GM21825 (cell line): ENCODE measurements at regions not wholly inside any gene's neighbourhood (a gene's known extent, or its start where the extent isn't known, plus 50 kb on each side); places are given as distances from the start of the nearest gene placed in this dataset.
"Not testable (repeated sequence)": the region's sequence is repeated elsewhere in the genome, so short reads cannot be mapped to it uniquely, and the experiment has no call there.

ENCODE experiments used
- ATAC-seq: cut with Tn5 transposase; IDR thresholded peaks from one replicate; pipeline ENCODE4 v1.9.1; 2021; ENCODE audit warnings: mild to moderate bottlenecking, moderate library complexity; ENCODE audit not compliant: unreplicated experiment

- not testable (repeated sequence) for ATAC-seq
Observed at GRCh38 chr2:111385226-111385957, 264.7 kb downstream of the BCL2L11 start.

GRCh38 chr2:111390605-111391004, 269.9 kb downstream of the BCL2L11 start:
- not testable (repeated sequence) for ATAC-seq

DNA sequence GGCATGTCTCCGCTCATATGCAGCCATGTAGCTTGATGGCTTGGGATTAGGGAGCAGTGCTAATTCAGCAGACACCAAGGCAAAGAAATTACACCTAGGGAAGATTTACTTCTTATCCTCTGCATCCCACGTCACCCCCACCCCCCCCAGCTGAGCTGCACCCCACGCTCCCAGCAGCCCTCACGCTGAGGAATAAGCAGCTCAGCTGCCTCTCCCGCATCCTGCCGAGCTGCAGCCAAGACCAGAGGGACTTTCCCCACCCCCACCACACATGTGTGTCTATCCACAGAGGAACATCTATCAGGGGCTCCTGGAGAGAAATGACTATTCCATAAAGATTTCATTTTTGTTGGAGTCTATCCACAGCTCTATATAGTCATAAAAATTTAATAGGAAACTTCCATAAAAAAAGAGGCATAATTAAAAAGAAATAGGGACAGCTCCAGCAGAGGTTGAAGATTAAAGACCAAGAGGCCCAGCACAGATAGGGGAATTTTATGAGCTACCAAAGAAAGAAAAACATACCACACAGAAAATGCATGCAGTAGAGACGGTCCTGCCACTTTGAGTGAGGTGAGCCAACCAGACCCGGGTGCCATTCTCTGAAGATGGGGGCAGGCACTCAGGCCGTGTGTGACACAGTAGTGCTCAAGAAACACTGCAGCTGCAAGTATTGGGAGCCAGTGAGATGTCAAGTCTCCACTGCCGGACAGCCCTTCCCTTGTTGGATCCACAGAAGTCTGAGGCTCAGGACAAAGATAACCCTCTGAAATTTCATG, 274.8 kb downstream of the BCL2L11 start:
- ATAC-seq = not testable (repeated sequence)

GRCh38 chr2:111400598-111401253, 280.0 kb downstream of the BCL2L11 start:
- ATAC-seq = not testable (repeated sequence)

DNA sequence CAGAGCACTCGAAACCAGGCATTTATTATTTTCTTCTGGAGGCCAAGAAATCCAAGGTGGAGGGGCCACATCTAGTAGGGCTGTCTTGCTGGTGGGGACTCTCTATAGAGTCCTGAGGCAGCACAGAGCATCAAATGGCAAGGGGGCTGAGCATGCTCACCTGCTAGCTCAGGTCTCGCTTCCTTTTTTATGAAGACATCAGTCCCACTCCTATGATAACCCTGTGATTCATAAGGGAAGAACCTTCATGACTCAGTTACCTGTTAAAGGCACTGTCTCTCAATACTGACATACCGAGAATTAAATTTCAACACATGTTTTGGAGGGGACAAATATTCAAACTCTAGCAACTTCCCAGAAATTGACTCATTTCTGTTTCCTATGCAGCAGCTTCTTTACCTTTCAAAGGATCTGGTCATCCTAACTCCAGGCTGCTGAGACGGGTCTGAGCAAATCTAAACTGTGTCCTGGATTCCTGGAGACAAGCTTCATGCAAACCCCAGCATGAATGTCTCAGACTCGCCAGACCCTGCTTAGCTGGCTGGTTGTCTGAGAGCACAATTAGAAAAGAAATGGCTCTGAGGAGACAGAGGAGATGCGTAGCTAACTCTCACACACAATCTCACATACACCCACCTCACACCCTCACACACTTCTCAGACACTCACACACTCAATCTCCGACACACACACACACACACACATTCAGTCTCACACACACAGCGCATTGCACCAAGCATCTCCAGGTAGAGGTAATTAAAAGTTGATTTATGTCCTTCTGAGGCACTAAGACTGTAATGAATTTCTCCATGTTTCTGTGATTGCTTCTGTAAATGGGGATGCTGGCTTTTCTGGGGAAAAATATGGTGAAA, 280.8 kb downstream of the BCL2L11 start:
- ATAC-seq = not testable (repeated sequence)

- not testable (repeated sequence) for ATAC-seq
Observed at GRCh38 chr2:111402450-111402849, 281.7 kb downstream of the BCL2L11 start.

- ATAC-seq = not testable (repeated sequence)
Observed at GRCh38 chr2:111403287-111403686, 282.6 kb downstream of the BCL2L11 start.

DNA sequence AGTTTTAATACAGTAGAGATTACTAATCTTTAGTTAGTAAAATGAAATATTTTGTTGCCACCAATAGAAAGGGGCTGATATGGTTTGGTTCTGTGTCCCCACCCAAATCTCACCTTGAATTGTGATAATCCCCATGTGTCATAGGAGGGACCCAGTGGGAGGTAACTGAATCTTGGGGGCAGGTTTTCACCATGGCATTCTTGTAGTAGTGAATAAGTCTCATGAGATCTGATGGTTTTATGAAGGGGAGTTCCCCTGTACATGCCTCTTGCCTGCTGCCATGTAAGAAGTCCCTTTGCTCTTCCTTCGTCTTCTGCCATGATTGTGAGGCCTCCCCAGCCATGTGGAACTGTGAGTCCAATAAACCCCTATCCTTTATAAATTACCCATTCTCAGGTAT, 285.9 kb downstream of the BCL2L11 start:
- ATAC-seq = not testable (repeated sequence)

DNA sequence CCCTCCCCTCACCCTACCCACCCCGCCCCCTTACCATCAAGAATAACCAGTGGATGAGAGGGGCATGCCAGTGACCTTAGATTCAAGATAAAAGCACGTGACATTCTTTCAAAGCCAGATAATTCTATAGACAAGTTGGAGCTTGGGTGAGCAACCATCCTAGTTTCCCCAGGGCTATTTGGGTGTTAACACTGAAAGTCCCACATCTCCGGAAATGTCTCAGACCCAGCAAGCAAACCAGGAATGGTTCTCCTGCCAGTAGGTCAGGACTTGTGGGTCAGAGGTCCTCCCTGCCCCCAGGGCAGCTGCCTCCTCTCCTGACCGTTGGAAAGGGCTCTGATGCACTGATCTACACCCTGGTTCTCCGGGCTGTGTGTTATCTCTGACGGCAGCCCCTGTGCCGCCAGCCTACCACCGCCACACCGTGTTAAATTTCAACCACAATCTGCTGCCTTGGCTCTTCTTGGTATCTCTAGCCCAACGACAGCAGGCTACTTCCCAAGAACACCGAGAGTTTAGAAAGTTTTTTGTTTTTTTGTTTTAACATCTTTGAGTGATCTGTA, 287.0 kb downstream of the BCL2L11 start:
- ATAC-seq = not testable (repeated sequence)

DNA sequence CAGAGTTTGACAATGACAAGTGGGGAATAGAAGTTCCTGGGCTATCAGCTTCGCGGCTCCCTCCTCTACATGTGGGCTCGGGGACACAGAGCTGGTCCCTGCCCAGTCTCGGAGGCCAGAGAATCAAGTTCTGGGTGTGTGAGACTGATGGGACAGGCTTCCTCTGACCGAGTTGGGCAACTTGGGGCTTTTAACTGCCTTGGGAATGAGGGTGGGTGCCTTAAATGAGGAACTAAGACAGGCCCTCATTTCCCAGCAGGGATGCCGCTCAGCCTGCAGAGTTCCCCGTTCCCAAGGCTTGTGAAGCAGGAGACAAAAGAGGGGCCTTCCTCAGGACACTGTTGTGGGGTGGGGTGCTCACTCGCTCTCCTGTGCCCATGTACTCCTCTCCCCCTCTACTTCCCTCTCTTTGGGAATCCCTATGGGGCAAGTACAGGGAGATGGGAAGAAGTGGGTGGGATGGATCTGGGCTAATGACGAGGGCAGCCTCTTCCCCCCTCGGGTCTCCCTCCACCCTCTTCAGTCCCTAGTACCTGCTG, 290.2 kb downstream of the BCL2L11 start:
- not testable (repeated sequence) for ATAC-seq

DNA sequence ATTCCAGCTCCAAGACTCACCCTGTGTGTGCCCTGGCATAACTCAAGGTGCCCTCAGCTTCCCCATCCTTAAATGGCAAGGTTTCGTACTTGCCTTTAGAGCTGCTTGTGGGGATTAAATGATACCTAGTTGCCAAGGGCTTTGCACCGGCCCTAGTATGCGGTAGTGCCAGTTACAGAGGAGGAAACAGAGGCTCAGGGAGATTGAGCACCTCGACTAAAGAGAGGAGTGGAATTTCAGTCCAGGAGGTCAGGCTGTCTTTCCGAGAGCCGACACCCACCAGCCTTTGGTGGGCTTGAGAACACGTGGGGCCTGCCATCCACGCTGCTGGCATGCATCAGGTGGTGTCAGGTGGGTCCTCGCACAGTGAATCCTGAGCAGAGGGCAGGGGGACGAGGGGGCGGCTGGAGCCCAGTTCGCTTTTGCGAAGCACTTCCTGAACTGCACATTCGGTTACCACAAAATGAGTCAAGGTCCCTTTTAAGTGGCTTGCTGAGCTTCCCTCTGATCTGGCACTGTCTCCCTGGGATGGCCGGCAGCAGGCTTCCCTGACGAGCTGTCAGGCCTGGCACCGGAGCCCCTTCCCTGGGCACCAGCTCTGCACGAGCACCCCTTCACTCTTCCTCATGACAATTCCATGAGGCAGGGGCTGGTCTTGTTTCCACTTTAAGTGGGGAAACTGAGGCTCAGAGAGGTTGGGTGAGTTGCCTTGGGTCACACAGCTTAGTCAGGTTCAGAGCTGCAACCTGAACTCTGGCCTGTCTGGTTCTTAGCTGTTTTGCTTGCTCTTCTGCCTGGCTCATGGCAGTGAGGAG, 291.4 kb downstream of the BCL2L11 start:
- ATAC-seq = not testable (repeated sequence)

DNA sequence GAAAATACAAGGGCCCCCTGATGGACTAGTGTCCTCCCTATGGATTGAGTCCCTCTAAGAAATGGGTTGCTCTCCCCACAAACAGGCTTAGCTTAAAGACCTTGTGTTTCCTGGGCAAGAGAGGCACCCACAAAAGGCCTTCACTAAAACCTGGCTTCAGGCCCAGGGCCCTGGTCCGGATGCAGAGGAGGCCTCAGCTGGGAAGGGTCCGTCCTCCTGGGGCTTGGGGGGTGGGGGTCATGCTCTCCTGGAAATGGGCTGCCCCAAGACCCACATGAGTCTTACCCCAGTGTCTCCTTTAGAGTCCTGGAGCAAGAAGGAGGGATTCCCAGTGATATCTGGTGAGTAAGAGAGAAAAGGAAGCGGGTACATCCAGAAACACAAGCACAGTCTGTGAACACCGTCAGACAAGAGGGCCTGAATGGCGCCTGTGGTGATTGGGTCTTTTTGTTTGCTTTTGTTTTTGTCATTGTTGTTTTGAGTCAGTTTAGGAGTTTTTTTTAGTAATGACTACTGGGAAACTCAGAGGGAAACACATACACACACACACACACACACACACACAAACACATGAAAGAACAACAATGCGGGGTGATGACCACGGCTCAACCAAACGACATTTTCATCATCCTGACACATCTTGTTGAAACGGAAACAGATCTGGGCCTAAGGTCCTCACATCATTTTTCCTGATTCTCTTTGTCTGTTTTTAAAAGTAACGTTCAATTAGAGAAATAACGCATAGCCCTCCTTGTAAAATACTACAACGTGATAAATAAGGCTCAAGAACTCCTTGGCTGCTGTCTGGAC, 292.3 kb downstream of the BCL2L11 start:
- ATAC-seq = not testable (repeated sequence)

DNA sequence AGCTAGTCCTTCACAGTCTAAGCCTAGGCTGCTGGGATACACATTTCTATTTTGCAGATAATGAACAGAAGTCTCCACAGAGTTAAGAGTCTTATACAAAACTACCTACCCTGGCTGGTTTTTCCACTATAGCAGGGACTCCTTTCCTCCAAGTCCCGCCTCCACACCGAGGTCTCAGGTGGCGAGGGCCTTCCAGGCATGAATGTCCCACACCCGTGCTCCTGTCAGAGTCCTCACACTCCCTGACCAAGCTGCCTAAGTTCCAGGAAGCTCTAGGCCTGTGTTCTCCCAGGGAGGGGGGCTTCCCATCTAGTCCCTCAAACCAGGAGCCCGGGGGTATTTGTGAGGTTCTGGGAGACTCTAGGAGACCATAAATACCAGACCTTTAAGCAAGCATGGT, 293.2 kb downstream of the BCL2L11 start:
- ATAC-seq = not testable (repeated sequence)

DNA sequence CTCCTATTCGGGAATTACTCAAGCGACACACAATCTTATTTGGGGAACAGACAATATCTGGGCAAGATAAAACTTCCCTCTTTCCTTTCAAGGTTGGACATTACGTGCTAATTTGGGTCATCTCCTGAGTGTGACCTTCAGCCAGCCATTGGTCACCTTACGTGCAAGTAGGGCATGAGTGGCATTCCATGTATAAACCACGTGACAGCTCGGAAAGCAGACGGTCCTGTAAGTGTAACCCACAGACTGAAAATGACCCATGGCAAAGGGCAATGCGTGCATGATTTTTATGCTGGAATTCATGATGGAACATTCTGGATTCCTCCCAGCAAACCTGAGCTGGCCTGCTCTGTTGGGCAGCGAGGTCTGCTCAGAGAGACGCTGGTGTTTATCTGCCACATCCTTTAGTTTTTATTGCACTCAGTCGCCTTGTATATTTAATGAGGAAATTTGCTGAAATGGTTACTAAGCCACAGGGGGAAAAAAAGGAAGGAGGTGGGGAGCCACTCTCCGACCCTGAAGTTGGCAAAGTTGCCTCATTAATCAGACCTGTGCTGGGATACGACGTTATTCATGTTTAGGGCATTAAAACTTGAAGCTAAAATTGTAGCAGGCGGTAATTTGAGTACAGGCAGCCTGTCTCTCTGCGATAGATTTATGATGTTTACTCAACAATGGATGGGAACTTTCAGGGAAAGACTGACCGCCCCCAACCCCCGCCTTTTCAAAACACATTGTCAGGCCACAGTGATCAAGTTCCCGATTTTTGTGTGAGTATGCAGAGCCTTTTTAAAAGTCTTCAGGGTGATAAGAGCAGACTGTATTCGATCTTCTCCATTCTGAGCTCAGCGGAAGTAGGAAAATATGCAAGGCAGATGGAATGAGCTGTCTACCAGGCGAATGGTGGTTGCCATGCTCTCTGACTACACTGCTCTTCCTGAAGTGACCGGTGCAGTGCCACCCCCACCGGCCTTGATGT, 295.3 kb downstream of the BCL2L11 start:
- not testable (repeated sequence) for ATAC-seq

DNA sequence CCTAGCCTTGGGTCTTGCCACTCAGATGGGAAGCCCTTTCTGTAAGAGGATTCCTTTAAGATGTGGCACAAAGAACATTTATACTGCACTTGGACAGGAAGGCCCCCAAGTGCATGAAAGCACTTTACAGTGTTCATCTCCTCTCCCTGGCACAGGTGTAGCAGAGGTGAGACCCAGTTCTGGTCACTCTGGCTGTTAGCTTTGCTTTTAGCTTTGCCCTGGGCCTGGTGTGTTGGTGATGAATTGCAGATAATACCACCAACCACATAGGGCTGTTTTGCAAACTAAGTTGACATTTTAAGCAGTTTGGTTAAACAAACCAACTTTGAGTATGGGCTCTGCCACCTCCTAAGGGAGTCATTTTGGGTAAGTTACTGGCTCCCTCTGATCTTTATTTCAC, 296.3 kb downstream of the BCL2L11 start:
- ATAC-seq = not testable (repeated sequence)

DNA sequence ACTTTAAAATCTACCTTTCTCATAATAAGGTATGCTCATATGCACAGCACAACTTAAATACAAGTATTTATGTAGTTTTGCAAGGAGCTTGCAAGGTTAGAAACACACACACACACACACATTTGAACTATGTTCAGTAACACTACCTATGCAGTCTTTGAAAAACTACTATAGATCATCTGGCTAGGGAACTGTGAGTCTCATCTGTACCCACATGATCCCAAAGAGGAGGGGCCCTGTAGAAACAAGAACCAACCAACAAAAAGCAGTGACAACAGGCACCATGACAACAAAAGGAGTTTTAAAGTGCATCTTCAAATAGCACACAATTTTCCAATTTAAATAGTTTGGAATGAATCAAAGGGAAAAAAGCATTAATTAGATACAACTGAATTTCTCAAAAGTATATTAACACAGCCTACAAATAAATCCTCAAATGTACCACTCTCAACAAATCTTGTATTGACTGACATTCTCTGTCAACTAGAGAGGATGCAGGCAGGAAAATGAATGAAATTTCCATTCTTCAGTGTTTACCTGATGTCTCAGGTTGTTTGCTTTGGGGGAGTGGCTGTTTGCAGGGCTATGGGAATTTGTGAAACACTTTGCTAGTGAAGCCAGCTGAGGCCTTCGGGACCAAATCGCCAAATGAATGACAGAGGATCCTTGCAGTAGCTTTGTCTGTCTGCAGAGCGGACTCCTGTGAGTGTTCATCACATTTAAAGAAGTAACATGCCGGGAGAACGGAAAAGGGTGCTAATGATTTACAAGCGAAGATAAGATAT, 297.6 kb downstream of the BCL2L11 start:
- not testable (repeated sequence) for ATAC-seq
